Kidney (tissue), 13 donors: ENCODE measurements at regions not wholly inside any gene's neighbourhood (a gene's known extent, or its start where the extent isn't known, plus 50 kb on each side); places are given as distances from the start of the nearest gene placed in this dataset.

Experiments
- DNase-seq, 5 donors: peaks; one replicate each; pipeline ENCODE4 v3.0.0-alpha.2; 2013 to 2020
- FAIRE-seq: peaks from 2 replicates; lab custom pipeline; 2012; peaks lifted over from hg19 to GRCh38; lab: Jason Lieb, UNC
- H3K27ac ChIP-seq, 2 donors: one replicate each; pipeline ENCODE4 v1.7.0; 2013; ENCODE audit warnings: low read depth in 2 of 2, low read length in 2 of 2, inconsistent platforms in 1 of 2
- H3K27me3 ChIP-seq: one replicate; pipeline ENCODE4 v1.7.1; 2013; ENCODE audit warnings: low read length, inconsistent platforms; ENCODE audit not compliant: control insufficient read depth, insufficient read depth
- H3K36me3 ChIP-seq, 3 donors: one replicate each; pipeline versions ENCODE4 v1.7.0 to v1.7.1; 2013; ENCODE audit warnings: low read length in 3 of 3, control low read depth in 1 of 3, inconsistent platforms in 1 of 3; ENCODE audit not compliant: insufficient read depth in 3 of 3, control insufficient read depth in 2 of 3
- H3K4me1 ChIP-seq, 3 donors: one replicate each; pipeline versions ENCODE4 v1.7.0 to v1.7.1; 2013; ENCODE audit warnings: low read length in 3 of 3, inconsistent platforms in 1 of 3, low read depth in 1 of 3; ENCODE audit not compliant: control insufficient read depth in 2 of 3, insufficient read depth in 2 of 3
- H3K4me3 ChIP-seq, 3 donors: one replicate each; pipeline versions ENCODE4 v1.7.0 to v1.8.1; 2013; ENCODE audit warnings: low read length in 3 of 3, control low read depth in 1 of 3, inconsistent platforms in 1 of 3
- H3K9ac ChIP-seq, 3 donors: one replicate each; pipeline versions ENCODE4 v1.7.0 to v1.7.1; 2013; ENCODE audit warnings: low read length in 3 of 3, control low read depth in 1 of 3, inconsistent platforms in 1 of 3
- H3K9me3 ChIP-seq, 3 donors: one replicate each; pipeline versions ENCODE4 v1.7.0 to v1.7.1; 2013; ENCODE audit warnings: low read length in 3 of 3, control low read depth in 1 of 3, inconsistent platforms in 1 of 3; ENCODE audit not compliant: control insufficient read depth in 2 of 3, insufficient read depth in 1 of 3
- intact Hi-C: fragments of 100-400 bp; cut with DNase I; formaldehyde crosslinking; loops from one replicate; pipeline ENCODE4 v1.11.1; 2022
- TF ChIP-seq, protein P1 (sequence below): IDR thresholded peaks from 3 replicates; pipeline ENCODE4 v1.5.1; 2012; ENCODE audit warnings: mild to moderate bottlenecking, moderate library complexity, borderline replicate concordance; ENCODE audit not compliant: insufficient read depth; ENCODE audit errors: extremely low read depth
- donor health status: control.
- donor health status: control.
- donor health status: control.
- donor health status: control.
- donor health status: control.
- donor health status: DM: yes; HTN: yes; CAD: no.
- donor health status: Normal renal cell carcinoma (clear cell type).

DNA sequence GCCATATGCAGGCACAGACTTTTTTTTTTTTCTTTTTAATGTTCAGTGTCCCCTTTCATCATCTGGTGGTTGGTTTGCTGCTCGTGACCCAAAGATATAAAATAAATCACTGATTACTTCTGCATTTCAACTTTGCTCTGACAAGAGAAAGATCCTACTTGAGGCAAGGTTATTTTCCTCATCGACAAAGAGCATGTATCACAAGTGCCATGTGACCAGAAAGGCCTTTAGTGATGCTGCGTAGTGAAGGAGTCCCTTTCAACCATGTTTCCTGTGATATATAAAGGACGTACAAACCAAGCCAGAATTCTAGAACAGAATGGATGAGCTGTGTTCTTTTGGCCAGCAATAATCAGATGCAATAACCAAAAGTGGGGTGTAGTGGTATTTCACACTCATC lies 323.4 kb upstream of the PSMD7 start:
- DNase-seq (no peak), FAIRE-seq (no peak)
- no peaks in the 10 kb centered on the region for H3K27me3 ChIP-seq
- no peak overlapping the region for H3K27ac ChIP-seq
- TF ChIP-seq, protein P1, sequence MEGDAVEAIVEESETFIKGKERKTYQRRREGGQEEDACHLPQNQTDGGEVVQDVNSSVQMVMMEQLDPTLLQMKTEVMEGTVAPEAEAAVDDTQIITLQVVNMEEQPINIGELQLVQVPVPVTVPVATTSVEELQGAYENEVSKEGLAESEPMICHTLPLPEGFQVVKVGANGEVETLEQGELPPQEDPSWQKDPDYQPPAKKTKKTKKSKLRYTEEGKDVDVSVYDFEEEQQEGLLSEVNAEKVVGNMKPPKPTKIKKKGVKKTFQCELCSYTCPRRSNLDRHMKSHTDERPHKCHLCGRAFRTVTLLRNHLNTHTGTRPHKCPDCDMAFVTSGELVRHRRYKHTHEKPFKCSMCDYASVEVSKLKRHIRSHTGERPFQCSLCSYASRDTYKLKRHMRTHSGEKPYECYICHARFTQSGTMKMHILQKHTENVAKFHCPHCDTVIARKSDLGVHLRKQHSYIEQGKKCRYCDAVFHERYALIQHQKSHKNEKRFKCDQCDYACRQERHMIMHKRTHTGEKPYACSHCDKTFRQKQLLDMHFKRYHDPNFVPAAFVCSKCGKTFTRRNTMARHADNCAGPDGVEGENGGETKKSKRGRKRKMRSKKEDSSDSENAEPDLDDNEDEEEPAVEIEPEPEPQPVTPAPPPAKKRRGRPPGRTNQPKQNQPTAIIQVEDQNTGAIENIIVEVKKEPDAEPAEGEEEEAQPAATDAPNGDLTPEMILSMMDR, result no peak
- intact Hi-C loops, result no loop called here
- H3K4me1 ChIP-seq, result no peaks in the 10 kb centered on the region
- H3K9me3 ChIP-seq, result no peaks in the 10 kb centered on the region
- no peak overlapping the region for H3K9ac ChIP-seq
- no peaks in the 10 kb centered on the region for H3K36me3 ChIP-seq
- no peak overlapping the region for H3K4me3 ChIP-seq

DNA sequence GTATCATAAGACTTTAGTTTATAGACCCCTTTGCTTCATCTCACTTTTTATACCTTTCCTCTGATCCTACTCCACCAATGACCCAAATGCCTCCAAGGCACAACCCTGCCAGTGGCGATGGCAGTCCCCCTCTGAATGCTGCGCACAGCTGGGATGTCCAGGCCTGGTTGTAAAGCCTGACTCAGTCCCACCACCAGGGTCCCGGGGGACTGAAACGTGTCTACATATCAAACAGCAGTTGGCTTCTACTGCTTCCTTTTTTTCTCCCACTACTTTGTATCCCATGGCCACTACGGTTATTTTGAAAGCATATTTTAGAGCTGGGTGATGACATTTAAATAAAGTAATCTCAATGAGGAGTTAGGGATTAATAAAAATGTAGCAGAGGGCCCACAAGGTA lies 329.8 kb upstream of the PSMD7 start:
- TF ChIP-seq, protein P1, result no peak
- Histone ChIP-seq H3K27ac (no peak overlapping the region), H3K9ac (no peak overlapping the region), H3K9me3 (peaks cover 0 to 5% (median 0%) of the 10 kb centered on the region in 3 donors), H3K4me1 (no peaks in the 10 kb centered on the region), H3K4me3 (no peak overlapping the region), H3K27me3 (no peaks in the 10 kb centered on the region), H3K36me3 (no peaks in the 10 kb centered on the region)
- FAIRE-seq (no peak), DNase-seq (no peak)
- intact Hi-C loops, result no loop called here

DNA sequence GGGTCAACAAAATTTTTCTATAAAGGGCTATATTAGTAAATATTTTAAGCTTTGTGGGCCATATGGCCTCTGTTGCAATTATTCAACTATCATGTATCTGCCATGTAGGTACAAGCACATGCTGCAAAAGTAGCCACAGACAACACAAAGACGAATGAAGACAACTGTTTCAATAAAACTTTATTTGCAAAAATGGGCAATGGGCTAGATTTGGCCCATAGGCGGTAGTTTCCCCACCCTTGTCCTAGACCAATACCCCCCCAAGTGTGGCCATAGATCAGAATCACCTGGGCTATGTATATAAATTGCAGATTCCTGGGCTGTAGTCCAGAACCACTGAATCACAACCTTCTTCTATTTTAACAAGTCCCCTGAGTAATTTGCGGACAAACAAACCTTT lies 331.0 kb upstream of the PSMD7 start:
- intact Hi-C loops, result no loop called here
- no peak overlapping the region for H3K9ac ChIP-seq
- no peak overlapping the region for H3K4me3 ChIP-seq
- no peak for DNase-seq
- H3K9me3 ChIP-seq, result peaks cover 0 to 5% (median 0%) of the 10 kb centered on the region in 3 donors
- no peaks in the 10 kb centered on the region for H3K36me3 ChIP-seq
- FAIRE-seq, result no peak
- H3K27ac ChIP-seq, result no peak overlapping the region
- H3K4me1 ChIP-seq, result no peaks in the 10 kb centered on the region
- TF ChIP-seq, protein P1, result no peak
- no peaks in the 10 kb centered on the region for H3K27me3 ChIP-seq
